ENCODE measurements at regions not wholly inside any gene's neighbourhood (a gene's known extent, or its start where the extent isn't known, plus 50 kb on each side); places are given as distances from the start of the nearest gene placed in this dataset.

DNA sequence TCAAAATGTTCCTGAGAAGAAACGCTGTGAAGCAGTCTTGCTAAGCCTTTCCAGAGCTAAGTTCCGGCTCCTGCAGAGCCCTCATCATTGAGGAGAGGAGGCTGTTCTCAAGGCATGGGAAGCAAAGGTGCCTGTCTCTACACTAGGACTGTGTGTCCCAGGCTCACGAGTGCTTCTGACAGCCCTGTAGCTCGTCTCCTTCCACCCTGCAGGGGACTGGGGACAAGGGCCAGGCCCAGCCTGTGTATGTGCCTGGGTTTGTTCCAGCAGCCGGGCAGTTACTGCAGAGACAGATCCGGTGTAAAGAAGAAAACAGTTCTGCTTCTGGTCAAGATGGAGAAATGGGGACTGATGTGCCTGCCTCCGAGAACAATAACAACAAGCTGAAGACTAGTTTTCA, 156.0 kb downstream of the ENGASE start:
- no peak for DNase-seq (ENCODE audit: low read depth)
- TF ChIP-seq CTCF (IDR thresholded peaks at IDR 0.05; ENCODE audit: insufficient read depth, low read depth, low read length, missing control alignments): no peak
- H3K4me3 ChIP-seq (ENCODE audit: low read length): no peak overlapping the region

DNA sequence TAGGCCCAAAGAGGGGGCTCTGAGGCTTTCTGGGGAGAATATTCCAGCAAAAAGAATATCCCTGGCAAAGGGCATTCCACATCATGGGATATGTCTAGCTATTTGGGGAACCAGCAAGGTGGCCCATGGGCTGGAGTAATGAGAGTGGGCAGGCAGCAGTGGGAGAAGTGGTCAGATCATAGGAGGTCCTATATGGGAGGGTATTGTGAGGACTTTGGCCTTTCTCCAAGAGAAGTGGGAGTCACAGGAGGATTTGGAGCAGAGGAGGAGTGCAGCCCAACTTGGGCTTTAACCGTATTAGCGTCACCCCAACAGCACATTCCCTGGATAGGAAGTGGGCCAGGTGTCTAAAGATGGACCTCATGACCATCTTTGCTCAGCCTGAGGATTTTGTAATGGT, 151.4 kb downstream of the ENGASE start:
- DNase-seq (ENCODE audit: low read depth): no peak
- no peak overlapping the region for H3K4me3 ChIP-seq (ENCODE audit: low read length)
- no peak for TF ChIP-seq CTCF (IDR thresholded peaks at IDR 0.05; ENCODE audit: insufficient read depth, low read depth, low read length, missing control alignments)

GRCh38 chr17:79224903-79225302, 150.3 kb downstream of the ENGASE start:
- no peak for DNase-seq (ENCODE audit: low read depth)
- no peak for TF ChIP-seq CTCF (IDR thresholded peaks at IDR 0.05; ENCODE audit: insufficient read depth, low read depth, low read length, missing control alignments)
- H3K4me3 ChIP-seq (ENCODE audit: low read length): no peak overlapping the region

DNA sequence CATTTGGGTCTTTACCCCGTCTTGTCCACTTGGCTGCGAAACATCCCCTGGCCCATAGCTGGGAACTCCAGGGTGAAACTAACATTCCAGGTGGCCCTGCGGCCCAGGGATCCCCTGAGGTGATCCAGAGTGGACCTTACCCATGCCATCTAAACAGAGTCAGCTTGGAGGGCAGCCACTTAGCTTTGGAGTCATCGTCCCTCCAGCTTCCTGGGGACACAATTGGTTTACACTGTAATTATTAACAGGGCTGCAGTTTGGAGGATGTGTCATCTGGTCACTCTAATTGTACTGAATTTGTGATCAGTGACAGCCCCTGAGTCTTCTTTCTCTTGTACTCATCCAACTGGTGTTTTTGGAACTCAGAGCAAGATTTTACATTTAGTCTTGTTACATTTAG, 149.9 kb downstream of the ENGASE start:
- no peak for TF ChIP-seq CTCF (IDR thresholded peaks at IDR 0.05; ENCODE audit: insufficient read depth, low read depth, low read length, missing control alignments)
- DNase-seq (ENCODE audit: low read depth): no peak

GRCh38 chr17:79223953-79224352, 149.3 kb downstream of the ENGASE start:
- DNase-seq (ENCODE audit: low read depth): no peak
- H3K4me3 ChIP-seq (ENCODE audit: low read length): no peak overlapping the region
- no peak for TF ChIP-seq CTCF (IDR thresholded peaks at IDR 0.05; ENCODE audit: insufficient read depth, low read depth, low read length, missing control alignments)

More for the DNA sequence above, 149.9 kb downstream of the ENGASE start:
- no peak overlapping the region for H3K4me3 ChIP-seq (ENCODE audit: low read length)

GRCh38 chr17:79223471-79223870, 148.8 kb downstream of the ENGASE start:
- no peak for TF ChIP-seq CTCF (IDR thresholded peaks at IDR 0.05; ENCODE audit: insufficient read depth, low read depth, low read length, missing control alignments)
- no peak for DNase-seq (ENCODE audit: low read depth)
- H3K4me3 ChIP-seq (ENCODE audit: low read length): no peak overlapping the region

DNA sequence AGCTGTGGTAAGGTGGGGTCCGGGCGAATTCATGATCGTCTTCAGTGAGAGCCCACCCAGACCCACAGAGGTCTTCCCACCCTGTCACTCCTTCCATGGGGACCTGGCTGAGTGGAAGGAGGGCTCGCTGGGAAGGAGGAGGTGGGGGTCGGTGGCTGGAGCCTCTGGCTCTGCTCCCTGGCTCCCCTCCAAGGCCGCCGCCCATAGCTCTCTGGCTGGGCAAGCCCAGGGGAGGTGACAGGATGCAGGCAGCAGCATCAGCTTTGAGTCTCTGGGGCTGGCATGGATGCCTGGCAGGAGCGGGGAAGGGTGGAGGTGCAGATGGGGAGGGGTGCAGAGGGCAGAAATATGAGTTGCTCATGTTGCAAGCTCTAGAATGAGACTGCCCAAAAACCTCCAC, 147.0 kb downstream of the ENGASE start:
- H3K4me3 ChIP-seq (ENCODE audit: low read length): no peak overlapping the region
- TF ChIP-seq CTCF (IDR thresholded peaks at IDR 0.05; ENCODE audit: insufficient read depth, low read depth, low read length, missing control alignments): no peak
- no peak for DNase-seq (ENCODE audit: low read depth)
